ENCODE measurements at regions not wholly inside any gene's neighbourhood (a gene's known extent, or its start where the extent isn't known, plus 50 kb on each side); places are given as distances from the start of the nearest gene placed in this dataset.

- H3K9me3 Mint-ChIP-seq, result peaks cover 14% of the 10 kb centered on the region
- TF ChIP-seq CTCF (conservative IDR thresholded peaks at IDR 0.05), result no peak
- H3K36me3 Mint-ChIP-seq (ENCODE audit: low read depth), result no peaks in the 10 kb centered on the region
- no peak overlapping the region for H3K27ac Mint-ChIP-seq (ENCODE audit: unreplicated experiment)
- no peak for DNase-seq (ENCODE audit: low read depth, low spot score)
- no peaks in the 10 kb centered on the region for H3K27me3 Mint-ChIP-seq (ENCODE audit: low read depth)
- H3K4me3 Mint-ChIP-seq, result no peak overlapping the region
- H3K4me1 Mint-ChIP-seq, result peaks cover 6% of the 10 kb centered on the region
Measured at GRCh38 chr7:109939207-109939606, 1151.7 kb upstream of the LRRN3 start.

- no peaks in the 10 kb centered on the region for H3K4me1 Mint-ChIP-seq
- no peak for DNase-seq (ENCODE audit: low read depth, low spot score)
- no peak for TF ChIP-seq CTCF (conservative IDR thresholded peaks at IDR 0.05)
- no peaks in the 10 kb centered on the region for H3K36me3 Mint-ChIP-seq (ENCODE audit: low read depth)
- H3K4me3 Mint-ChIP-seq, result no peak overlapping the region
- no peak overlapping the region for H3K27ac Mint-ChIP-seq (ENCODE audit: unreplicated experiment)
- no peaks in the 10 kb centered on the region for H3K27me3 Mint-ChIP-seq (ENCODE audit: low read depth)
- H3K9me3 Mint-ChIP-seq, result peaks cover 2% of the 10 kb centered on the region
Measured at GRCh38 chr7:109945820-109946518, 1145.0 kb upstream of the LRRN3 start.

- Mint-ChIP-seq H3K9me3 (peaks cover 3% of the 10 kb centered on the region), H3K36me3 (ENCODE audit: low read depth) (no peaks in the 10 kb centered on the region), H3K27me3 (ENCODE audit: low read depth) (no peaks in the 10 kb centered on the region), H3K4me3 (no peak overlapping the region), H3K4me1 (no peaks in the 10 kb centered on the region), H3K27ac (ENCODE audit: unreplicated experiment) (no peak overlapping the region)
- no peak for DNase-seq (ENCODE audit: low read depth, low spot score)
- no peak for TF ChIP-seq CTCF (conservative IDR thresholded peaks at IDR 0.05)
Measured at GRCh38 chr7:109950256-109950655, 1140.7 kb upstream of the LRRN3 start.

- H3K36me3 Mint-ChIP-seq (ENCODE audit: low read depth), result no peaks in the 10 kb centered on the region
- H3K27ac Mint-ChIP-seq (ENCODE audit: unreplicated experiment), result no peak overlapping the region
- H3K9me3 Mint-ChIP-seq, result peaks cover 3% of the 10 kb centered on the region
- TF ChIP-seq CTCF (conservative IDR thresholded peaks at IDR 0.05), result no peak
- no peak for DNase-seq (ENCODE audit: low read depth, low spot score)
- H3K4me3 Mint-ChIP-seq, result no peak overlapping the region
- H3K27me3 Mint-ChIP-seq (ENCODE audit: low read depth), result no peaks in the 10 kb centered on the region
- H3K4me1 Mint-ChIP-seq, result no peaks in the 10 kb centered on the region
Measured at GRCh38 chr7:109950821-109951564, 1139.9 kb upstream of the LRRN3 start.

GRCh38 chr7:109951565-109951928 is 1139.4 kb upstream of the LRRN3 start:
- no peaks in the 10 kb centered on the region for H3K36me3 Mint-ChIP-seq (ENCODE audit: low read depth)
- H3K4me3 Mint-ChIP-seq, result no peak overlapping the region
- H3K9me3 Mint-ChIP-seq, result peaks cover 3% of the 10 kb centered on the region
- no peak for TF ChIP-seq CTCF (conservative IDR thresholded peaks at IDR 0.05)
- DNase-seq (ENCODE audit: low read depth, low spot score), result no peak
- no peak overlapping the region for H3K27ac Mint-ChIP-seq (ENCODE audit: unreplicated experiment)
- no peaks in the 10 kb centered on the region for H3K4me1 Mint-ChIP-seq
- H3K27me3 Mint-ChIP-seq (ENCODE audit: low read depth), result no peaks in the 10 kb centered on the region

Measured in neural crest cell (in vitro differentiated cells).